OCI-LY1 (cell line): ENCODE measurements at regions not wholly inside any gene's neighbourhood (a gene's known extent, or its start where the extent isn't known, plus 50 kb on each side); places are given as distances from the start of the nearest gene placed in this dataset.
A peak's percentile ranks its signal among the peaks of the same experiment; 100 is the strongest.

Source experiments
- H2AFZ ChIP-seq: fragments of 200-600 bp; sonication (generic), shearing (Covaris generic); 2 replicates; pipeline ENCODE4 v1.6.0; 2014; ENCODE audit warnings: antibody characterized with exemption, mild to moderate bottlenecking, low read length
- H3F3A ChIP-seq: fragments of 200-600 bp; sonication (generic), shearing (Covaris generic); 2 replicates; pipeline ENCODE4 v1.6.0; 2014; ENCODE audit warnings: mild to moderate bottlenecking, antibody characterized with exemption, low read length, moderate library complexity; ENCODE audit not compliant: insufficient read depth
- H3K27ac ChIP-seq: fragments of 200-600 bp; sonication (generic); 2 replicates; pipeline ENCODE4 v1.5.1; 2014; ENCODE audit warnings: low read length, mixed run types, mild to moderate bottlenecking, low read depth; ENCODE audit not compliant: poor library complexity, severe bottlenecking
- H3K27me3 ChIP-seq: fragments of 200-600 bp; sonication (generic); 2 replicates; pipeline ENCODE4 v1.6.0; 2014; ENCODE audit warnings: antibody characterized with exemption, mild to moderate bottlenecking, low read length, moderate library complexity; ENCODE audit not compliant: insufficient read depth
- H3K36me3 ChIP-seq: fragments of 200-600 bp; sonication (generic); 2 replicates; pipeline ENCODE4 v1.6.1; 2014; ENCODE audit warnings: mild to moderate bottlenecking, antibody characterized with exemption, low read length, moderate library complexity, mixed read lengths; ENCODE audit not compliant: insufficient read depth
- H3K4me1 ChIP-seq: fragments of 200-600 bp; sonication (generic); 2 replicates; pipeline ENCODE4 v1.5.1; 2014; ENCODE audit warnings: mild to moderate bottlenecking, low read length, moderate library complexity; ENCODE audit not compliant: insufficient read depth, severe bottlenecking
- H3K4me2 ChIP-seq: fragments of 200-600 bp; sonication (generic), shearing (Covaris generic); 2 replicates; pipeline ENCODE4 v1.6.1; 2014; ENCODE audit warnings: low read length
- H3K4me3 ChIP-seq: fragments of 200-600 bp; sonication (generic); 2 replicates; pipeline ENCODE4 v1.5.1; 2014; ENCODE audit warnings: low read length, low read depth, mild to moderate bottlenecking, mixed read lengths; ENCODE audit not compliant: poor library complexity, severe bottlenecking
- H3K79me2 ChIP-seq: fragments of 200-600 bp; shearing (Covaris generic); 2 replicates; pipeline ENCODE4 v1.6.1; 2016; ENCODE audit warnings: mixed run types, low read length, mixed read lengths; ENCODE audit not compliant: insufficient read depth
- H3K9ac ChIP-seq: fragments of 200-600 bp; sonication (generic), shearing (Covaris generic); 2 replicates; pipeline ENCODE4 v1.6.1; 2014; ENCODE audit warnings: mild to moderate bottlenecking, low read length, mixed read lengths
- H3K9me2 ChIP-seq: fragments of 200-600 bp; sonication (generic), shearing (Covaris generic); 2 replicates; pipeline ENCODE4 v1.6.1; 2014; ENCODE audit warnings: low read depth, mild to moderate bottlenecking, low read length, mixed read lengths
- H3K9me3 ChIP-seq: fragments of 200-600 bp; shearing (Covaris generic); 2 replicates; pipeline ENCODE4 v1.6.1; 2014; ENCODE audit warnings: low read length, mixed read lengths
- H4K20me1 ChIP-seq: fragments of 200-600 bp; sonication (generic), shearing (Covaris generic); 2 replicates; pipeline ENCODE4 v1.6.0; 2016; ENCODE audit warnings: mild to moderate bottlenecking, low read length; ENCODE audit not compliant: insufficient read depth
- CTCF ChIP-seq: fragments of 200-600 bp; sonication (generic), shearing (Covaris generic); IDR thresholded peaks from 2 replicates; pipeline ENCODE4 v1.5.1; 2017; ENCODE audit warnings: mild to moderate bottlenecking, antibody characterized with exemption, low read length, moderate library complexity, mixed read lengths
- EZH2 ChIP-seq: fragments of 200-600 bp; sonication (generic), shearing (Covaris generic); IDR thresholded peaks from 2 replicates; pipeline ENCODE4 v1.8.0; 2017; ENCODE audit warnings: borderline replicate concordance, mixed run types, mild to moderate bottlenecking, antibody characterized with exemption, low read length, moderate library complexity, mixed read lengths

GRCh38 chr7:25894002-25894901 lies 257.7 kb upstream of the NFE2L3 start:
- Histone ChIP-seq H3F3A (no peaks in the 10 kb centered on the region), H2AFZ (peak overlapping the region; percentile 84), H3K27ac (peak overlapping the region; percentile 85), H3K9me2 (no peaks in the 10 kb centered on the region), H4K20me1 (no peaks in the 10 kb centered on the region), H3K27me3 (no peaks in the 10 kb centered on the region), H3K9me3 (no peaks in the 10 kb centered on the region), H3K79me2 (no peaks in the 10 kb centered on the region), H3K36me3 (no peaks in the 10 kb centered on the region), H3K4me3 (peak overlapping the region; percentile 57), H3K9ac (peak overlapping the region; percentile 73), H3K4me1 (peaks cover 49% of the 10 kb centered on the region), H3K4me2 (peak overlapping the region; percentile 85)
- no peak for TF ChIP-seq CTCF
- no peak for TF ChIP-seq EZH2

GRCh38 chr7:25894902-25895791 lies 256.9 kb upstream of the NFE2L3 start:
- H3K27me3 ChIP-seq: no peaks in the 10 kb centered on the region
- TF ChIP-seq EZH2: no peak
- peak; percentile 95 for TF ChIP-seq CTCF
- H3K4me2 ChIP-seq: peak overlapping the region; percentile 85
- H2AFZ ChIP-seq: peak overlapping the region; percentile 58
- peaks cover 40% of the 10 kb centered on the region for H3K4me1 ChIP-seq
- H3K9me2 ChIP-seq: no peaks in the 10 kb centered on the region
- no peaks in the 10 kb centered on the region for H3K36me3 ChIP-seq
- peak overlapping the region; percentile 85 for H3K27ac ChIP-seq
- H3K9ac ChIP-seq: peak overlapping the region; percentile 43
- no peaks in the 10 kb centered on the region for H3K9me3 ChIP-seq
- peak overlapping the region; percentile 57 for H3K4me3 ChIP-seq
- no peaks in the 10 kb centered on the region for H3F3A ChIP-seq
- H3K79me2 ChIP-seq: no peaks in the 10 kb centered on the region
- no peaks in the 10 kb centered on the region for H4K20me1 ChIP-seq

- no peak overlapping the region for H3K27ac ChIP-seq
- peak overlapping the region; percentile 25; the same call in 1 of the 2 replicates for H2AFZ ChIP-seq
- no peaks in the 10 kb centered on the region for H3K27me3 ChIP-seq
- peak overlapping the region; percentile 85 for H3K4me2 ChIP-seq
- H3K79me2 ChIP-seq: no peaks in the 10 kb centered on the region
- no peak overlapping the region; the same call in 1 of the 2 replicates for H3K9ac ChIP-seq
- H3K9me2 ChIP-seq: no peaks in the 10 kb centered on the region
- H3K9me3 ChIP-seq: no peaks in the 10 kb centered on the region
- no peaks in the 10 kb centered on the region for H3K36me3 ChIP-seq
- TF ChIP-seq CTCF: no peak
- TF ChIP-seq EZH2: no peak
- no peaks in the 10 kb centered on the region for H4K20me1 ChIP-seq
- no peaks in the 10 kb centered on the region for H3F3A ChIP-seq
- peaks cover 34% of the 10 kb centered on the region for H3K4me1 ChIP-seq
- H3K4me3 ChIP-seq: peak overlapping the region; percentile 57
These were observed 256.2 kb upstream of the NFE2L3 start for GRCh38 chr7:25895792-25896171.
